HG03064 (cell line): ENCODE measurements at regions not wholly inside any gene's neighbourhood (a gene's known extent, or its start where the extent isn't known, plus 50 kb on each side); places are given as distances from the start of the nearest gene placed in this dataset.

Experiments used
- ATAC-seq: cut with Tn5 transposase; IDR thresholded peaks from one replicate; pipeline ENCODE4 v1.9.1; 2021; ENCODE audit warnings: low read depth; ENCODE audit not compliant: unreplicated experiment

GRCh38 chr1:177849130-177849529 lies 120.7 kb downstream of the SEC16B start:
- no peak for ATAC-seq

DNA sequence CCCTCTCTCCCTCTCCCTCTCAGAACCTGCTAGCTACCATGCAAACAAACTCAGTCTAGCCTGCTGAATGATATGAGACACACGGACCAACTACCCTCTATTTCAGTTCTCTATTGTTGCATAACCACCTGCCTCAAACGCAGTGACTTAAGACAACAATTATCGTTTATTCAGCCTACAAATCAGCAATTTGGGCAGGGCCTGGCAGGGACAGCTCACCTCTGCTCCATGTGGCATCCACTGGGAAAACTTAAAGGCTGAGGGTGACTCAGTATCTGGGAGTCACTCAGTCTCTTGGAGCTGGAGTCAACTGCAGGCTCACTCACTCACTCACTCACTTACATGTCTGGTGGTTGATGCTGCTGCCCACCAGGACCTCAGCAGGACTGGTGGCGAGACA lies 121.3 kb downstream of the SEC16B start:
- no peak for ATAC-seq

- no peak for ATAC-seq
These were observed 122.0 kb downstream of the SEC16B start for GRCh38 chr1:177847843-177848242.

- no peak for ATAC-seq
These were observed 130.9 kb downstream of the SEC16B start for GRCh38 chr1:177838907-177839485.

GRCh38 chr1:177833631-177834030 lies 136.2 kb downstream of the SEC16B start:
- no peak for ATAC-seq

- ATAC-seq = no peak
These were observed 139.2 kb downstream of the SEC16B start for GRCh38 chr1:177830531-177831135.

DNA sequence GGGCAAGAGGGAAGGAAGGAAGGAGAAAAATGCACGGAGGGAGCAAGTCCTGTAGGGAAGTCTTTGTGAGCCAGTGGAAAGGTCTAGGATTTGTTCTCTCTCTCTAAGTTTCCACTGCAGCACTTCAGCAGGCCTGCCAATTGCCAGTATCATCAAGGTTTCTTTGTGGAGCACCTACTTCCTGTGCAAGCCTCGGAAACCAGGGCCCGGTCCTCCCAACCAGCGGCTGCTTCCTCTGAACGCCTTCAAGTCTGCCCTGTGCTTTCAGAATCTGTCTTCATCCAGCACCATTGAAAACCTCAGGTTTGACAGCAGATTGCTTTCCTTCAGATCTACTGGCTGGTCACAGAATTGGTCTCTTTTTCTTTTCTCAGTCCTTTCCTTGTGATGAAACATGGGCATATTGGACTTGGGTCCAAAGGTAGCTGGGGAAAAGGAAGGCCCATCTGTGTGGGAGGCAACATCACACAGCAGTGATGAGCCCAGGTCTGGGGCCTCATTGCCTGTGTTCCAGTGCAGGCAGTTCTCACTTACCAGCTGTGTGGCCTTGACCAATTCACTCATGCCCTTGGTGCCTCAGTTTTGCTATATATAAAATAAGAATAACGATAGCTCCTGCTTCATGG lies 144.5 kb downstream of the SEC16B start:
- ATAC-seq = no peak

DNA sequence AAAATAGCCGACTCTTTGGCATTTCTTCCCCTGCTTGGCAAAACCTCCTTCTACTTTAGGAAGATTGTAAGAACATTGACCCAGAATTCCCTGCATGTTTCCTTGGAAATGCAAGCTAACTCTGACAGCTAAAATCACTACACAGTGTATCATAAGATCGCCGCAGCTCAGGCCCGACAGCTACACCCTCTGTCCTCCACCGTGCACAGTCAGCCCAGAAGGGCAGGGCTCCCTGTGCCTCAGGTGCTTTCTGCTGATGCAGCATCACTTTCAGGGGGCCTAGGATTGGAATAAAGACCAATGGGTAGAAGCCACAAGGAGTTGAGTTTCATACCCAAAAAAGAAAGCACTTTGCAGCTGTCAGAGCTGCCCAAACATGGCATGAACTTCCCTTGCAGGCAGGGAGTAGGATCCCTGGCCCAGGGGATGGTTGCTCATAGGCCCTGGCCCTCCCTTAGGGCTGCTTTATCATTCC lies 145.3 kb downstream of the SEC16B start:
- ATAC-seq = no peak

GRCh38 chr1:177820213-177820612 lies 149.6 kb downstream of the SEC16B start:
- no peak for ATAC-seq

DNA sequence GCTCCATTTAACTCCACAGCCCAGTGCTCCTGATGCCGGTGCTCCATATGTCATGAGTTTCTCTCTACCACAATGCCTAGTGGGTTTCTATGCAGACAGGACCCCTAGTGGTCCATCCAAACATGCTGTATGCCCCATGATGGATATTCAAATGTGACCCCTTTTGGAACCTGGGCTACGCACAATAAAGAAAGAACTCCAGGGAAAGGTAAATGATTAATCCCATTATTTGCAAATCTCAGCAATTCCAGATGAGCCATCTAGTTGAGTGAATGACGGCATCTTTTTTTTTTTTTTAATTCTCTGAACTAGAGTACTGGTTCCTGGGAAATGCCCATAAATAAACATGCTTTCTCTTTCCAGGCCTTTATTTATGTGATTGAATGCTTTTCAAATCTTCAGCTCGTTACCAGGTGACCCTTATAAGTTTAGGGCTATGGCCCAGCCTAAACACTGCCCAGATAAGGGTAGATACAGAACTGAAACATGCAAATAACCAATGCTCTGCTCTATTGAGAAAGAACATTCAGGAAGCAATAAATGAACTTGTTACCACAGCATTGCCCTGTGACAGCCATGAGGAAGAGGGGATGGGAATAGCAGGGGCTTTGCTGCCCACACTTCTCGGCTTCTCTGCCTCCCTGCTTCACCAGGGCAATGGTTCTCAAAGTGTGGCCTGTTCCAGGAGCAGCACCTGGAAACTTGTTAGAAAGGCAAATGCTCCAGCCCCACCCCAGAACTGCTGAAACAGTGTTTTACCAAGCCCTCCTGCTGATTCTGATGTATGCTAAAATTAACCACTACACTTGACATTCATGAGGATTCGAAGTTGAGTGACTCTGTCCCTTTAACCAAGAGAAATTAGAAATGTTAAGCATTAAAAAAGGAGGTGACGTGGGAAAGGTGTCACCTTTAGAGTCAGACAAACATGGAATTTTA lies 151.7 kb downstream of the SEC16B start:
- peak; percentile 97 for ATAC-seq

DNA sequence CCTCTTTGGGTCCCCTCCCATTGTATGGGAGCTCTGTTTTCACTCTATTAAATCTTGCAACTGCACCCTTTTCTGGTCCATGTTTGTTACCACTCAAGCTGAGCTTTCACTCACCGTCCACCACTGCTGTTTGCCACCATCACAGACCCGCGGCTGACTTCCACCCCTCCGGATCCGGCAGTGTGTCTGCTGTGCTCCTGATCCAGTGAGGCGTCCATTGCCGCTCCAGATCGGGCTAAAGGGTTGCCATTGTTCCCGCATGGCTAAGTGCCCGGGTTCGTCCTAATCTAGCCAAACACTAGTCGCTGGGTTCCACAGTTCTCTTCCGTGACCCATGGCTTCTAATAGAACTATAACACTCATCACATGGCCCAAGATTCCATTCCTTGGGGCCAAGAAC lies 157.2 kb downstream of the SEC16B start:
- ATAC-seq = no peak

DNA sequence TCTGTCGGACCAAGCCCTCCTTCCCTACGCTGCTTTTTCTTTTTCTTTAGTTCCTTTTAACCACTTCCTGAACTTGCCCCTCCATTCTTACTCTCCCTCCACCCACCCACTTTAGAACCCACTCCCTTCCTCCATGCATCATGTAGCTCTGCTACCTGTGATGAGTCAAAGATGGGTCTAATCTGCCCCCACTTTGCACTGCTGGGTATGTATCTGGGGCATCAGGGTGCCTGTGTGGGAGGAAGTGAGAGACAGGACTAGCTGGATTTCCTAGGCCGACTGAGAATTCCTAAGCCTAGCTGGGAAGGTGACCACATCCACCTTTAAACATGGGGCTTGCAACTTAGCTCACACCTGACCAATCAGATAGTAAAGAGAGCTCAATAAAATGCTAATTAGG lies 157.7 kb downstream of the SEC16B start:
- no peak for ATAC-seq

- ATAC-seq = no peak
These were observed 158.4 kb downstream of the SEC16B start for GRCh38 chr1:177811429-177811828.

DNA sequence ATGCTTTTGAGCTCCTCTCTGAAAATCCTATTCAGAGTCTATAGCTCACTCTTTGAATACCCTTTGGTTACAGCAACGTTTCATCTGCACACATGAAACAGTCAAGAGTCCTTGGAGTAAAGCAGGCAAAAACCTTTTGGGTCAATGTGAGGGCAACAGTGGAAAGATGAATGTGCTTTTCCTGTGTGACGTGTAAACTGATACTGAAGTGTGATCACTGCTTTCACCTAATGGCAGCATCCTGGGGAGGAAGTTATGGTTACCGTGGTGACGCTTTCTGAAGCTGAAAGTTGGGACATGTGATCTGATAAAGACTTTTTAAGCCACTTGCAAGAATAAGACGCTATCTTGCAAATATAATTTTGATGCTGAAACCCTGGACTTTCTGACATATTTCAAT lies 160.0 kb downstream of the SEC16B start:
- peak; percentile 87 for ATAC-seq

GRCh38 chr1:177802304-177802703 lies 167.6 kb downstream of the SEC16B start:
- ATAC-seq = no peak

GRCh38 chr1:177801790-177802189 lies 168.1 kb downstream of the SEC16B start:
- ATAC-seq = no peak

- ATAC-seq = peak; percentile 64
These were observed 169.3 kb downstream of the SEC16B start for GRCh38 chr1:177800400-177801088.

GRCh38 chr1:177799746-177800145 lies 170.1 kb downstream of the SEC16B start:
- no peak for ATAC-seq

GRCh38 chr1:177798614-177799013 lies 171.2 kb downstream of the SEC16B start:
- ATAC-seq = no peak

GRCh38 chr1:177796561-177796960 lies 173.3 kb downstream of the SEC16B start:
- no peak for ATAC-seq
